Thoracic aorta (tissue), 2 donors: ENCODE measurements at regions not wholly inside any gene's neighbourhood (a gene's known extent, or its start where the extent isn't known, plus 50 kb on each side); places are given as distances from the start of the nearest gene placed in this dataset.

Experiments used
- ATAC-seq: fragments of 150-250 bp; one replicate; pipeline ENCODE4 v1.8.0; 2017; ENCODE audit warnings: low read depth; ENCODE audit not compliant: insufficient number of reproducible peaks, low FRiP score
- DNase-seq: peaks from one replicate; pipeline ENCODE4 v3.0.0-alpha.2; 2020; ENCODE audit warnings: low spot score
- H3K27ac ChIP-seq, 2 donors: fragments of 200-600 bp; sonication (generic); 1 replicate in 1 of 2; 2 replicates in 1 of 2; pipeline ENCODE4 v1.5.1; 2016; ENCODE audit warnings: mild to moderate bottlenecking in 2 of 2, moderate library complexity in 2 of 2
- H3K27me3 ChIP-seq: fragments of 200-600 bp; sonication (generic); replicated peaks from 2 replicates; pipeline ENCODE4 v1.6.0; 2016; ENCODE audit warnings: mild to moderate bottlenecking; ENCODE audit not compliant: insufficient read depth
- H3K36me3 ChIP-seq: fragments of 200-600 bp; sonication (generic); one replicate; pipeline ENCODE4 v1.5.1; 2016
- H3K4me1 ChIP-seq, 2 donors: fragments of 200-600 bp; sonication (generic); 1 replicate in 1 of 2; 2 replicates in 1 of 2; pipeline versions ENCODE4 v1.5.1 to v1.6.0; 2016; ENCODE audit warnings: low read depth in 2 of 2, mild to moderate bottlenecking in 1 of 2; ENCODE audit not compliant: control insufficient read depth in 1 of 2
- H3K4me3 ChIP-seq: fragments of 200-600 bp; sonication (generic); 2 replicates; pipeline ENCODE4 v1.5.1; 2016; ENCODE audit warnings: mild to moderate bottlenecking
- H3K9me3 ChIP-seq: fragments of 200-600 bp; sonication (generic); 2 replicates; pipeline ENCODE4 v1.5.1; 2016
- CTCF ChIP-seq: fragments of 200-600 bp; sonication (generic); IDR thresholded peaks from one replicate; pipeline ENCODE4 v1.5.1; 2019; ENCODE audit warnings: antibody characterized with exemption

GRCh38 chr6:54026652-54027400 lies 84.4 kb upstream of the MLIP start:
- H3K4me3 ChIP-seq = no peak overlapping the region
- H3K36me3 ChIP-seq = no peaks in the 10 kb centered on the region
- ATAC-seq (no peak), DNase-seq (no peak)
- no peak for TF ChIP-seq CTCF
- H3K27ac ChIP-seq = no peak overlapping the region
- H3K4me1 ChIP-seq = no peaks in the 10 kb centered on the region
- H3K27me3 ChIP-seq = no peaks in the 10 kb centered on the region
- no peaks in the 10 kb centered on the region for H3K9me3 ChIP-seq

- no peak for TF ChIP-seq CTCF
- Histone ChIP-seq H3K27ac (no peak overlapping the region), H3K4me1 (no peaks in the 10 kb centered on the region), H3K4me3 (no peak overlapping the region), H3K36me3 (no peaks in the 10 kb centered on the region), H3K27me3 (no peaks in the 10 kb centered on the region), H3K9me3 (no peaks in the 10 kb centered on the region)
- no peak for DNase-seq
- ATAC-seq = no peak
Observed at GRCh38 chr6:54028170-54028569, 83.1 kb upstream of the MLIP start.

- Histone ChIP-seq H3K4me3 (no peak overlapping the region), H3K27me3 (no peaks in the 10 kb centered on the region), H3K4me1 (no peaks in the 10 kb centered on the region), H3K36me3 (no peaks in the 10 kb centered on the region), H3K9me3 (no peaks in the 10 kb centered on the region), H3K27ac (no peak overlapping the region)
- ATAC-seq (no peak), DNase-seq (no peak)
- no peak for TF ChIP-seq CTCF
Observed at GRCh38 chr6:54029187-54029586, 82.1 kb upstream of the MLIP start.

GRCh38 chr6:54031169-54031568 lies 80.1 kb upstream of the MLIP start:
- no peaks in the 10 kb centered on the region for H3K36me3 ChIP-seq
- ATAC-seq (no peak), DNase-seq (no peak)
- H3K27ac ChIP-seq = no peak overlapping the region
- no peaks in the 10 kb centered on the region for H3K4me1 ChIP-seq
- no peak overlapping the region for H3K4me3 ChIP-seq
- no peaks in the 10 kb centered on the region for H3K27me3 ChIP-seq
- no peaks in the 10 kb centered on the region for H3K9me3 ChIP-seq
- TF ChIP-seq CTCF = no peak

GRCh38 chr6:54037277-54037779 lies 73.9 kb upstream of the MLIP start:
- Histone ChIP-seq H3K27ac (no peak overlapping the region), H3K4me1 (no peaks in the 10 kb centered on the region), H3K9me3 (no peaks in the 10 kb centered on the region), H3K36me3 (no peaks in the 10 kb centered on the region), H3K27me3 (no peaks in the 10 kb centered on the region), H3K4me3 (no peak overlapping the region)
- DNase-seq = no peak
- ATAC-seq = no peak
- TF ChIP-seq CTCF = no peak
